ENCODE measurements at regions not wholly inside any gene's neighbourhood (a gene's known extent, or its start where the extent isn't known, plus 50 kb on each side); places are given as distances from the start of the nearest gene placed in this dataset.

DNA sequence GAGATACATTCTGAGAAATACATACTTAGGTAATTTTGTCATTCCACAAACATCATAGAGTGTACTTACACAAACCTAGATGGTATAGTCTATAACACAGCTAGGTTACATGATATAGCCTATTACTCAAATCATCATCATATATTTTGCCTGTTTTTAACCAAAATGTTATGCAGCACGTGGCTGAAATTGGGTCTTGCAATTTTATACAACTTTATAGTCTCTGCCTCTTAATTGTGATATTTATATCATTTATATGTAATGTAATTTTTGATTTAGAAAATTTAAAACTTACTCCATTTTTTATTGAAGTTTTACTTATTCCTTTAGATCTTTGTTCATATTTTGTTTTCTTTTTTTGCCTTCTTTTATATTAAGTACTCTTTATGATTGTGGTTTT lies 350.7 kb upstream of the DCN start:
- no peak for DNase-seq (ENCODE audit: low spot score)
- no peak for TF ChIP-seq CTCF (IDR thresholded peaks at IDR 0.05; ENCODE audit: extremely low read depth, missing control alignments)

GRCh38 chr12:91529829-91530228 lies 347.2 kb upstream of the DCN start:
- no peak for TF ChIP-seq CTCF (IDR thresholded peaks at IDR 0.05; ENCODE audit: extremely low read depth, missing control alignments)
- DNase-seq (ENCODE audit: low spot score): no peak

DNA sequence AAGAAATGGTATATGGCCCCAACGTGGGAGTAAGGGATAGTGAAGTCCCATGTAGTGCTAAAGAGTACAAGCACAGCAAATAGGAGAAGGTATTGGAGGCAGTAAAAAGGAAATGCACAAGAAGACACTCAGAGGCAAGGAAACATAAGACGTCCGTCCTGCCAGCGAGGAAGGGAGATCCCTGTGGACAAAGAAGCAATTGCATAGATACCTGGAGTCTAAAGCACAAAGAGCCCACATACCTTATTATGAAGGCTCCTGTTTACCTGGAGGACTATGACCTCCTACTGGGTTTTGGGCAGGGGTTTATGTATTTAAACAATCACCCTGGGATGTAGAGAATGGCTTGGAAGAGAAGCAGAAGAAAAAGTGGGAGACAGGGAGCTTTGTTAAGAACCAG lies 341.2 kb upstream of the DCN start:
- no peak for TF ChIP-seq CTCF (IDR thresholded peaks at IDR 0.05; ENCODE audit: extremely low read depth, missing control alignments)
- no peak for DNase-seq (ENCODE audit: low spot score)

DNA sequence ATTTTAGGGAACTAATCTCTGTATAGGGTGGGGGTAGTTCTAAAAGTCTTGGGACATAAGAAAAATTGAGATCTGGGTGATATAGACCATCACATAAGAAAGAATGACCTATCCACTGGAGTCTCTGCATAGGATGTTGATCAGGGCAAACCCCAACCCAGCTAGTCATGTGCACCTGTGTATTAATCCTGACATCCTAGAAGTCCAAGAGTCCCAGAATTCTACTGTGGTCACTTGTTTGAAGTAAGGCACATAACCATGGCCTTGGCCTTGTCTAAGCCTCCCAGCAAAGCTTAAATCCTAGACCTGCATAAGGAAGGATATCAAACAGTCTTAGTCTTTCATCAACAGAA lies 334.1 kb upstream of the DCN start:
- TF ChIP-seq CTCF (IDR thresholded peaks at IDR 0.05; ENCODE audit: extremely low read depth, missing control alignments): no peak
- DNase-seq (ENCODE audit: low spot score): no peak

GRCh38 chr12:91515944-91516694 lies 333.5 kb upstream of the DCN start:
- no peak for TF ChIP-seq CTCF (IDR thresholded peaks at IDR 0.05; ENCODE audit: extremely low read depth, missing control alignments)
- no peak for DNase-seq (ENCODE audit: low spot score)

DNA sequence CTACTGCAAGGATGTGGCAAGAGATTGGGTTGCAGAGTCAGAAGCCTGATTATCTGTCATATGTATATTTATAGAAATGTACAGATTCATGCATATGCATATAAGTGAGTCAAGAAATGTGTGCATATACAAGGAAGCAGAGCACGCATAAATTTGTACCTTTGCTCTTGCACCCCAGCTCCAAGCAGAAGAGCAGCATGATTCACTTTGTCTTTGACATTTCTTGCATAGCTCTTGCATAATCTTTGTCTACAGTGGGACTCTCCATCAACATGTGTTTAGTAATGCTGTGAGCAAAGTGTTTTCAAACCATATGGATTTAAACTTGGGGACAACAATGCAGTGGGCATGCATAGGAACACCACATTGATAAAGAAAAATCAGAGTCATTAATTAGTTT lies 330.7 kb upstream of the DCN start:
- DNase-seq (ENCODE audit: low spot score): no peak
- TF ChIP-seq CTCF (IDR thresholded peaks at IDR 0.05; ENCODE audit: extremely low read depth, missing control alignments): no peak

- TF ChIP-seq CTCF (IDR thresholded peaks at IDR 0.05; ENCODE audit: extremely low read depth, missing control alignments): no peak
- DNase-seq (ENCODE audit: low spot score): no peak
Measured at GRCh38 chr12:91511795-91512420, 329.3 kb upstream of the DCN start.
